Activated CD4-positive, alpha-beta memory T cell treated with anti-CD3 and anti-CD28 coated beads, Interleukin-2, amount 10 ng/mL, durations not matched to agents 7 days and 5 days (primary cell): ENCODE measurements at regions not wholly inside any gene's neighbourhood (a gene's known extent, or its start where the extent isn't known, plus 50 kb on each side); places are given as distances from the start of the nearest gene placed in this dataset.

Experiments used
- CTCF ChIA-PET: fragments of 350-600 bp; sonication (Branson Sonifier 250); formaldehyde crosslinking; loops from one replicate; lab custom pipeline; 2021; ENCODE audit warnings: antibody characterized with exemption, inconsistent platforms; lab: Charles Lee
- POLR2A ChIA-PET: fragments of 350-600 bp; sonication (Branson Sonifier 250); formaldehyde crosslinking; loops from one replicate; lab custom pipeline; 2021; ENCODE audit warnings: antibody characterized with exemption; lab: Charles Lee
- DNase-seq: peaks from one replicate; pipeline ENCODE4 v3.0.0-alpha.2; 2020
- H3K27ac Mint-ChIP-seq: one replicate; pipeline ENCODE4 v1.8.0; 2021; ENCODE audit warnings: mild to moderate bottlenecking, mixed read lengths
- H3K27me3 Mint-ChIP-seq: one replicate; pipeline ENCODE4 v1.8.0; 2021; ENCODE audit warnings: mixed read lengths
- H3K36me3 Mint-ChIP-seq: one replicate; pipeline ENCODE4 v1.8.0; 2021; ENCODE audit warnings: low read depth, mixed read lengths
- H3K4me1 Mint-ChIP-seq: one replicate; pipeline ENCODE4 v1.8.0; 2021; ENCODE audit warnings: mixed read lengths
- H3K4me3 Mint-ChIP-seq: one replicate; pipeline ENCODE4 v1.8.0; 2021; ENCODE audit warnings: mild to moderate bottlenecking, mixed read lengths
- H3K9me3 Mint-ChIP-seq: one replicate; pipeline ENCODE4 v1.8.0; 2021; ENCODE audit warnings: mixed read lengths

- Mint-ChIP-seq H3K4me1 (no peaks in the 10 kb centered on the region), H3K36me3 (no peaks in the 10 kb centered on the region), H3K4me3 (no peak overlapping the region), H3K27ac (no peak overlapping the region), H3K9me3 (no peaks in the 10 kb centered on the region), H3K27me3 (no peaks in the 10 kb centered on the region)
- ChIA-PET CTCF (no interaction called here), POLR2A (no interaction called here)
- DNase-seq: no peak
These were observed 70.7 kb upstream of the TNS3 start for GRCh38 chr7:47652591-47652990.

GRCh38 chr7:47651355-47652317, 69.7 kb upstream of the TNS3 start:
- Mint-ChIP-seq H3K36me3 (no peaks in the 10 kb centered on the region), H3K9me3 (no peaks in the 10 kb centered on the region), H3K4me1 (no peaks in the 10 kb centered on the region), H3K4me3 (no peak overlapping the region), H3K27me3 (no peaks in the 10 kb centered on the region), H3K27ac (no peak overlapping the region)
- DNase-seq: no peak
- ChIA-PET CTCF (no interaction called here), POLR2A (no interaction called here)

GRCh38 chr7:47649919-47650318, 68.0 kb upstream of the TNS3 start:
- CTCF ChIA-PET: no interaction called here
- DNase-seq: no peak
- POLR2A ChIA-PET: no interaction called here
- Mint-ChIP-seq H3K36me3 (no peaks in the 10 kb centered on the region), H3K9me3 (peaks cover 3% of the 10 kb centered on the region), H3K4me3 (no peak overlapping the region), H3K27me3 (no peaks in the 10 kb centered on the region), H3K4me1 (no peaks in the 10 kb centered on the region), H3K27ac (no peak overlapping the region)

- CTCF ChIA-PET: no interaction called here
- Mint-ChIP-seq H3K9me3 (peaks cover 7% of the 10 kb centered on the region), H3K4me3 (no peak overlapping the region), H3K27me3 (no peaks in the 10 kb centered on the region), H3K36me3 (no peaks in the 10 kb centered on the region), H3K4me1 (no peaks in the 10 kb centered on the region), H3K27ac (no peak overlapping the region)
- POLR2A ChIA-PET: no interaction called here
- no peak for DNase-seq
These were observed 66.5 kb upstream of the TNS3 start for GRCh38 chr7:47648275-47648925.

GRCh38 chr7:47647918-47648250, 66.0 kb upstream of the TNS3 start:
- H3K27me3 Mint-ChIP-seq: no peaks in the 10 kb centered on the region
- no peak overlapping the region for H3K27ac Mint-ChIP-seq
- no peak for DNase-seq
- no peaks in the 10 kb centered on the region for H3K36me3 Mint-ChIP-seq
- ChIA-PET POLR2A (no interaction called here), CTCF (no interaction called here)
- H3K4me3 Mint-ChIP-seq: no peak overlapping the region
- no peaks in the 10 kb centered on the region for H3K4me1 Mint-ChIP-seq
- peaks cover 8% of the 10 kb centered on the region for H3K9me3 Mint-ChIP-seq

- POLR2A ChIA-PET: no interaction called here
- H3K36me3 Mint-ChIP-seq: no peaks in the 10 kb centered on the region
- peaks cover 8% of the 10 kb centered on the region for H3K9me3 Mint-ChIP-seq
These were observed 65.4 kb upstream of the TNS3 start for GRCh38 chr7:47647181-47647917.

GRCh38 chr7:47643716-47644400, 61.9 kb upstream of the TNS3 start:
- H3K9me3 Mint-ChIP-seq: peaks cover 8% of the 10 kb centered on the region
- DNase-seq: no peak
- CTCF ChIA-PET: interaction anchor here (1.0 kb wide), 1 partner anchor 378 kb away, joined by 3 read pairs; no protein-coding TSS in a partner anchor
- no peak overlapping the region for H3K27ac Mint-ChIP-seq
- no peaks in the 10 kb centered on the region for H3K4me1 Mint-ChIP-seq
- no peaks in the 10 kb centered on the region for H3K36me3 Mint-ChIP-seq
- POLR2A ChIA-PET: no interaction called here
- H3K4me3 Mint-ChIP-seq: no peak overlapping the region
- no peaks in the 10 kb centered on the region for H3K27me3 Mint-ChIP-seq

More at GRCh38 chr7:47647181-47647917, 65.4 kb upstream of the TNS3 start:
- Mint-ChIP-seq H3K27ac (no peak overlapping the region), H3K4me1 (no peaks in the 10 kb centered on the region), H3K4me3 (no peak overlapping the region), H3K27me3 (no peaks in the 10 kb centered on the region)
- CTCF ChIA-PET: no interaction called here
- DNase-seq: no peak

GRCh38 chr7:47640265-47640664, 58.4 kb upstream of the TNS3 start:
- POLR2A ChIA-PET: no interaction called here
- H3K36me3 Mint-ChIP-seq: no peaks in the 10 kb centered on the region
- H3K4me1 Mint-ChIP-seq: no peaks in the 10 kb centered on the region
- peaks cover 8% of the 10 kb centered on the region for H3K9me3 Mint-ChIP-seq
- H3K27ac Mint-ChIP-seq: no peak overlapping the region
- no peak for DNase-seq
- no peaks in the 10 kb centered on the region for H3K27me3 Mint-ChIP-seq
- H3K4me3 Mint-ChIP-seq: no peak overlapping the region
- CTCF ChIA-PET: no interaction called here

- ChIA-PET CTCF (no interaction called here), POLR2A (no interaction called here)
- H3K9me3 Mint-ChIP-seq: peaks cover 5% of the 10 kb centered on the region
- H3K4me3 Mint-ChIP-seq: no peak overlapping the region
- H3K36me3 Mint-ChIP-seq: no peaks in the 10 kb centered on the region
- DNase-seq: no peak
- H3K4me1 Mint-ChIP-seq: no peaks in the 10 kb centered on the region
- no peaks in the 10 kb centered on the region for H3K27me3 Mint-ChIP-seq
- H3K27ac Mint-ChIP-seq: no peak overlapping the region
These were observed 57.7 kb upstream of the TNS3 start for GRCh38 chr7:47639495-47640110.

GRCh38 chr7:47638679-47639315, 56.9 kb upstream of the TNS3 start:
- Mint-ChIP-seq H3K9me3 (peaks cover 5% of the 10 kb centered on the region), H3K27me3 (no peaks in the 10 kb centered on the region), H3K36me3 (no peaks in the 10 kb centered on the region), H3K27ac (no peak overlapping the region), H3K4me1 (no peaks in the 10 kb centered on the region), H3K4me3 (no peak overlapping the region)
- DNase-seq: no peak
- ChIA-PET POLR2A (no interaction called here), CTCF (no interaction called here)

- Mint-ChIP-seq H3K4me1 (no peaks in the 10 kb centered on the region), H3K36me3 (no peaks in the 10 kb centered on the region), H3K27me3 (no peaks in the 10 kb centered on the region), H3K9me3 (no peaks in the 10 kb centered on the region), H3K27ac (no peak overlapping the region), H3K4me3 (no peak overlapping the region)
- DNase-seq: no peak
- ChIA-PET POLR2A (no interaction called here), CTCF (no interaction called here)
These were observed 54.7 kb upstream of the TNS3 start for GRCh38 chr7:47636433-47637175.

- POLR2A ChIA-PET: no interaction called here
- Mint-ChIP-seq H3K4me1 (no peaks in the 10 kb centered on the region), H3K9me3 (no peaks in the 10 kb centered on the region), H3K27me3 (no peaks in the 10 kb centered on the region), H3K36me3 (no peaks in the 10 kb centered on the region), H3K27ac (no peak overlapping the region), H3K4me3 (no peak overlapping the region)
- no peak for DNase-seq
- CTCF ChIA-PET: no interaction called here
These were observed 54.1 kb upstream of the TNS3 start for GRCh38 chr7:47636081-47636432.
